Activated CD4-positive, alpha-beta T cell treated with anti-CD3 and anti-CD28 coated beads, Interleukin-2, amount 50 U/mL, for 1 hour (primary cell): ENCODE measurements at regions not wholly inside any gene's neighbourhood (a gene's known extent, or its start where the extent isn't known, plus 50 kb on each side); places are given as distances from the start of the nearest gene placed in this dataset.

Experiments used
- DNase-seq: peaks from one replicate; pipeline ENCODE4 v3.0.0-alpha.2; 2020

DNA sequence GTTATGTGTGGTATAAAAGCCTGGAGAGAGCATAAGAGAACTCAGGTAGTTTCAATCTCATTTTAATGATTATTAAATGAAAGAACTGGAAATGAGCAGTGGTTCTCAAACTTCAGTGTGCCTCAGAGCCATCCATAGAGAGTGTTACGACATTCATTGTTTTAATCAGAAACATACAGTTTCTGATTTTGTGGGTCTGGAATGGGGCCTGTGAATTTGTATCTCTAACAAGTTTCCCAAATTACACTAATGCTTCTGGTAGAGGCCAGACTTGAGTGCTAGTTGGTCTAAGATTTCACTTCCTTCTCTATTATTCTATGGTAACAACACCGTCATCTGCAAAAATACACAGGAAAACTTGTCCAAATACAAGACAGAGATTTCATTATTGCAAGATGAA lies 292.0 kb upstream of the NECTIN3 start:
- no peak for DNase-seq

DNA sequence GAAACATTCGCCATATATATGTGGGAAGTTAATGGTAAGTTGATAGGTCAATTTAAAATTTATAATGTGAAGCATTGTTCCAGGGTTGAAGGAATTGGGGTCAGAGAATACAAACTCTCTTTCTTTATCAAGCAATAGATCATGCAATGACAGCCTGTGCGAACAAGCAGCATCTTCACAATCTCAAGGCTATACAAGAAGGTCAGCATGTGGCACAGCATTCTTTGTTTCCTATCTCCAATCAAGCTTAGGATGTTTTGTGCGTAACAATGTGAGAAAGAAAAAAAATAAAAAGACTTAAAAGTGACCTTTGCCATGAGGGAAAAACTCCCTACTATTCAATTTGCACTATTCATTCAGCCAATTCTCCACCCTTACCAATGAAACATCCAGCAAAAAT lies 288.1 kb upstream of the NECTIN3 start:
- no peak for DNase-seq

DNA sequence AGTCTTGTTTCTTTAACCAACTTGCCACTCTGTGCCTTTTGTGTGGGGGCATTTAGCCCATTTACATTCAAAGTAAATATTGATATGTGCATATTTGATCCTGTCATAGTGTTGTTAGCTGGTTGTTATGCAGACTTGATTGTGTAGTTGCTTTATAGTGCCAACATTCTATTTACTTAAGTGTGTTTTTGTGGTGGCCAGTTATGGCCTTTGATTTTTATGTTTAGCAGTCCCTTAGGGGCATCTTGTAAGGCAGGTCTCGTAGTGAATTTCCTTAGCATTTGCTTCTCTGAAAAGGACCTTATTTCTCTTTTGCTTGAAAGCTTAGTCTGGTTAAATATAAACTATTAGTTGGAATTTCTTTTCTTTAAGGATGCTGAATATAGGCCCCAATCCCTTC lies 282.8 kb upstream of the NECTIN3 start:
- no peak for DNase-seq

DNA sequence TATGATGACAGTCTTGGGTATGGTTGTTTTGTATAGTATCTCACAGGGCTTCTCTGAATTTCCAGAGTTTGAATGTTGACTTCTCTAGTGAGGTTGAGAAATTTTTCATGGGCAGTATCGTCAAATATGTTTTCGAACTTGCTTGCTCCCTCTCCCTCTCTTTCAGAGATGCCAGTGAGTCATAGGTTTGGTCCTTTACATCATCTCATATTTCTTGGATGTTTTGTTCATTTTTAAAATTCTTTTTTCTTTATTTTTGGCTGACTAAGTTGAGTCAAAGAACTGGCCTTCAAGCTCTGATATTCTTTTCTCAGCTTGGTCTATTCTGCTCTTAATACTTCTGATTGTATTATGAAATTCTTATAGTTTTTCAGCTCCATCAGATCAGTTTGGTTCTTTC lies 282.3 kb upstream of the NECTIN3 start:
- DNase-seq = no peak

DNA sequence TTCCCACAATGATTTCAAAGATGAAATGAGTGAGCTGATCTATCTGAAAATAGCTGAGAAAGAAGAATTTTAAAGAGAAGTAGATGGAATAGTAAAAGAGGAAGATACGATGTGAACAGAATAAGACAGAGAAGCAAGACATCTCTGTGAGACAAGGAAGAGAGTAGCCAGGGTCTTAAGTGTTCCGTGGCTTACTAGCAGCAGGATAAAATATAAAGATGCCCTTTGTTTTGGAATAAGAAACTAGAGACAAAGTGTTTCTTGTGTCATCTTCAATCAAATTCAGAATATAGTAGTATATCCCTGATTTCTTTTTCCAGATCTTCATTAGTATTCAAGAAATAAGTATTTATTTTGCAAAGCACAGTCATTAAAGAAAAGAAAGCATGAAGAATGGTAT lies 281.0 kb upstream of the NECTIN3 start:
- no peak for DNase-seq

DNA sequence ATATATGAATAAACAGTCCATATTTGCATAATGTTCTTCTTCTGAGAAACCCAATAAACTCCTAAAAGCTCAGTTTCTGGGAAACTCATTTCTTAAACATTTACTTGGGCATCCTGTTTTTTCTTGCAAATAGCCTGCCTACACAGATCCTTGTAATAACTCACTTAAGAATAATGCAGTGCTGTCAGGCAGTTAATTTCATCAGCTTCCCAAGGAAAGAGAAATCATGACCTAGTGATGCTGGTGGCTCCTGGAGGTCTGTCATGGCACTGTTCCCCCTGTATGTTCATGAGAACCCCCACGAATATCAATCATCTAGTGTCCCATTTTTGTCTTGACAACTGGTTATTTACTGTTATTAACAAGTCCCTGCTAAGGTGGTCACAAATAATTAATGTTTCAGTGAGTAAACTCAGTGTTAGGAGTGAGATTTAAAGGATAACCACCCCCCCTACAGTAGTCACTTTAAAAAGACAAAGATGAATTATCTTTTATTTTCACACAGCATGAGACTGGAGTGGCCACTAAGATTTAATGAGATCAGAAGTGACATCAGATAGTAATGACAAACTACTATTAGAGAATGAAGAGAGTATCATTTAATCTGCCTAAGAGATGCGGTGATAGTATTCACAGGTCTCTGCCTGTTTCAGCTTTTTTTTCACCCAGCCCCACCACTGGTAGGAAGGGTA lies 279.5 kb upstream of the NECTIN3 start:
- no peak for DNase-seq

DNA sequence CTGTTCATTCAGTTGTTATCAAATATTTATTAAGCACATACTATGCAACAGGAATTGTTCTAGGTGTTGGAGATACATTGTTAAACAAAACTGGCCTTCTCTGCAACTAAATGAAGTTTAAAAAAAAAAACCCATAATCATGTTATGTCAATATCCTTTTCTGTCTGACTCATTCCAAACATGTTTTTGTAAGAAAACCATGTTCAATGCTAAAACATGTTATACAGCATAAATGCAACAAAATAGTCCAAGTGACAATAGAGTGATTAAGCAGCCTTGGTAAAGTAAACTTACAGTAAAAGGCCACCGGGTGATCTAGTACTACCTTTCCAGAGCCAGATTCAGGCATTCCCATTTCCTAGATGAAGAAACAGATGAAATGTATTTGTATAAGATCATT lies 278.0 kb upstream of the NECTIN3 start:
- DNase-seq = no peak

DNA sequence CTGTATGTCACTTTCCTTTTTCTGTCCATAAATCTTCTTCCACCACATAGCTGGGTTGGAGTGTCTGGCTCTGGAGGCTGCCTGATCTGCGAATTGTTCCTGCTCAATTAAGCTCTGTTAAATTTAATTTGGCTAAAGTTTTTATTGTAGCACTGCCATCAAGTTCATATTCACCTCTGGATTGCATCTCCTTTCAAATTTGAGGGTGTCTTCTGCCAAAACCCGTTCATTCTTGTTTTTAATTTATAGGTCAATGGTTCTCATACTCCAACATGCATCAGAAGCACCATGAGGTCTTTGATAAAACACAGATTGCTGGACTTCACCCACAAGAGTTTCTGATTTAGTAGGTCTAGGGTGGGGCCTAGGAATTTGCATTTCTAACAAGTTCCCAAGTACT lies 276.5 kb upstream of the NECTIN3 start:
- no peak for DNase-seq

DNA sequence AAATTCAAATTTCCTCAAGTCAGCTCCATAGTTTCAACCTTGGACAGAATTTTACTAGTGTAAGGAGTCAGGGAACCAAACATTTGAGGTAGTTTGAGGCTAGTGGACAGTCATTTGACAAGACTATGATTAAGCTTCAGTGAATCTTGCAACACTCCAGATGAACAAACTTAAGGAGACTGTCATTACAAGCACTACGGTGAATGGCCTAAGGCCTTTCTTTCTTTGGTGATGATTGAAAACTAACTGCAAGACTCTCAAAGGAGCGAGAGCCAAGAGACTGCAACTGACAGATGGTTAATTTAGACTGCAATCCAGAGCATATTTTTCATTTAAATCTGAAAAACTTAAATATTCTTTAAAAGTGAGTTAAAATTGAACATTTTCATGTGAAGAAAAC lies 272.3 kb upstream of the NECTIN3 start:
- no peak for DNase-seq

DNA sequence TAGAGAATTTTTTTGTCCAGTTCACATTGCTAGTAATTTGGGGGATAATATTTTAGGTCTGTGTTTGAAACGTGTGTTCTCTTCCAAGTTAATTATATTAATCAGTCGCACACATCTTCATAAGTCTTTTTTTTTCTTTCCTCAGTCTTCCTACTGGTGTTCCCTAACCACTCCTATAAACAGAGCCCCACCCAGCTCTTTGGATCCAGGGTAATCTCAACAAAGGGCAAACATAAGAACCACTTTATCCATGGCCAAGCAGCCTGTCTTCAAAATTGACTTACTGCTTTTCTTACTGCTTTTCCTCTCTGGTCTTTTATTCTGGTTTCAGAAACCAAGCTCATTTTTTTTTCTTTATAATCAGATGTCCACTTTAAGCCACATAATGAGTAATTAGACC lies 266.8 kb upstream of the NECTIN3 start:
- DNase-seq = no peak

DNA sequence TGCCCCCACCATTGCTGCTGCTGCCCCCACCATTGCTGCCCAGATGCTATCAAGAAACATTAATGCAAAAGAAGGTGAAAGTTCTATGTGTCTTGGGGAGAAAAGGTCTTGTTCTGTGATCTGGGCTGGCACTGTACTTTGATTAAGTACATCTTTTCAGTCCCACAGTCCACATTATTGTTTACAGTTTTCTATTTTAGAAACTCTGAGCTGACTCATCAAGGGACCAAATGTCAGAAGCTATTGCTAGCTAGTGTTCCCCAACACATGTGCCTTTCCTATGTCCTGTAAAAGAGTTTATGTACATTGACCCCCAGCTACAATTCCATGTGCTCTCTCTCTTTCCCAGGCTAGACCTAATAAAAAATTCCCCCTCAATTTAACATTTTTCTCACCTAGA lies 264.7 kb upstream of the NECTIN3 start:
- DNase-seq = no peak

DNA sequence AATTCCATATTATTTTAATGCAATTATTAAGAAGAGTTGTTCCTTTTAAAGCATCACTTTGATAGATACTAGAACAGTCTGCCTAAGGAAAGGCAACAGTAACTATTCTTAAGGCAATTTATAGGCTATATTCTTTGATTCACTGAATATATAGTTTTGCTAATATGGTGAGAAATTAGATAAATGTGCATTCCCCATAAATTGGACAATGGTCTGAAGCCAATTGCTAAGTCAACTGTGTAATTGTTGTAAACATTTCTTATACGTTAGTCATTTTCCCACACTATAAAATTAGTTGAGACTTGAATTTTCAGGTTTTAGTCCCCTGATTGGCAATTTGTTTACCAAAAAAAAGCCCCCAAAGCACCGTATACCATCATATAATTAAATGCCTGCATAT lies 263.0 kb upstream of the NECTIN3 start:
- no peak for DNase-seq

DNA sequence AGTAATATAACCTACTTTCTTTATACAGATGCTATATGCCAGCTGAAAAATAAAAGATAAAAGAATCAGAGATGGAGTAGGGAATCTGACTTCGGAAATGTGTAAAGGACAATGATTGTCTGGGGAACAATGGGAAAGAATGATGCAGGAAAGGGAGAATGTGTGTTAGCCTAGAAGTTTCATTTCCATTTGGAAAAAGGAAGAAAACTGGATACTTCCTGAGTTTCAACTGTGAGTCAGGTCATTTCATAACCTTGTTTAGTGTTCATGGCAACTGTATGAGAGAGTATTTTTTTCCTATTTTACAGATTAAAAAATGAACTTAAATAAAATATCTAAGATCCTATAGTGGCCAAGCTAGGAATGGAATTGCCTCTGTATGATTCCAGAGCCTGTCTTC lies 261.3 kb upstream of the NECTIN3 start:
- DNase-seq = no peak

DNA sequence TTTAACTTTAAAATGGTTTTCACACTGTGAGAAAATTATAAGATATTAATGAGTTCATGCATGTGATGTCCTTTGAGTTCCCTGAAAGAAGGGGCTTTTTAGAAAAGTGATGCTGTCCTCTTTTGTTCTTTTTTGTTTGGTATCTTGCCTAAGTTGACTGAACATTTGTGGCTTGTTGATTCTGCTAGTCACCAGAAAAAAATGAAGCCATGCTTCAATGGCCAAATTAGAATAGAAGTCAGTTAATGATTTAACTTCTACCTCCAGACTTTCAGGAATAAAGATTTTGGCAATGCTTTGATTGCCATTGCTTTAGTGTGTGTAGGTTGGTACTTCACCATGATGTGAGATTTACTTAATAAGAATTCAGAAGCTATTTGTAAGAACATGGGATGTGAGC lies 260.6 kb upstream of the NECTIN3 start:
- DNase-seq = no peak

DNA sequence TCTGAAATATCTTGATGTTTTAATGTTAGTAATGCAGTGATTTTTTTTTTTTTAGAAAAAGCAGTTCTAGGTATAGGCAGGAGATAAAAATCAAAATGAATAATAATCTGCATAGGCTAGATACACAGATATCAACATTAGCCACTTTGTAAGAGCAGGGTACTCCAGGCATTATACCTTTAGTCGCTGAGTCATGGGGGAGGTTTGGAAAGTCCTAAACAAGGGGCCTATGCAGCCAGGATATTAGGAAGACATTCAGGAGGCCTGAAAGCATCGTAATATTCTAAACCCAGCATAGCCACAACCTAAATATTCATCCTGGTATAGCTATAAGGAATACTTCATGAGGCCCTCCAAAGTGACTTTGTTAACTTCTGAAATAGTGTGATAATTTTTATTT lies 258.1 kb upstream of the NECTIN3 start:
- no peak for DNase-seq

DNA sequence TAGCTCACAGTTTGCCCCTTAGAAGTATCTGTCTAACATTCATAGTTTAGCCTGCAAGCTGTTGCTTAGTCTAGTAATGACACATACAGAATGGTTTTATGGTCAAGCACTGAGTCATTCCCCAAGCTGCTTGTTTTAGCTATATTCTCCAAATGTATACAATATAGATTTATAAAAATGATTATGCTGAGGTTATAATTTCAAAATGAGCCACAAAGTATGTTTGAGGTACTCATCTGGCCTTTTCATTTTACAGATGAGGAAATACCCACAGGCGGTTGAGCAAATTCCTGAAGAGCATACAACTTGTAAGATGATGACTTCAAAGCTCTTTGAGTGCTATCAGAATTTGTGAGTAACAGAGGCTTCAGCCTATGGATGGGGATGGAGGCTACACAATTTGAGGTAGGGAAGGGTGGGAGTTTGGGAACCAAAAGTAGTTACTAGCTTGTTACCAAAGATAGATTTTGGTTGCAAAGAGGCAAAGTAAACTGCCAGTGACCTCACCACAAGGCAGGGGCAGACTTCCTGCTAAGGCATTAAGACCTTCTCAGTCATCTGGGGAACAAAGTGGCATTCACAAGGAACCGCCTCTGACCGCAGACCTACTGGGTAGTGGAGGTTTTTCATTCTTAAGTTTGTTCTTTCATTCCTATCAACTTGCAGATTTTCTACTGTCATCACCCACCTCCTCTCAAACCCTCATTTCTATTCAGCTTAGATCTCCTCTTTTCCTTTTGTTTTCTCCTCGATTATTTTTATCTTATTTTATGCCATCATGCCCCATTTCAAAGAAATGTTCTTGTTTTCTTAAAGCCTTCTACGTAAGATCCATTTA lies 257.2 kb upstream of the NECTIN3 start:
- no peak for DNase-seq

DNA sequence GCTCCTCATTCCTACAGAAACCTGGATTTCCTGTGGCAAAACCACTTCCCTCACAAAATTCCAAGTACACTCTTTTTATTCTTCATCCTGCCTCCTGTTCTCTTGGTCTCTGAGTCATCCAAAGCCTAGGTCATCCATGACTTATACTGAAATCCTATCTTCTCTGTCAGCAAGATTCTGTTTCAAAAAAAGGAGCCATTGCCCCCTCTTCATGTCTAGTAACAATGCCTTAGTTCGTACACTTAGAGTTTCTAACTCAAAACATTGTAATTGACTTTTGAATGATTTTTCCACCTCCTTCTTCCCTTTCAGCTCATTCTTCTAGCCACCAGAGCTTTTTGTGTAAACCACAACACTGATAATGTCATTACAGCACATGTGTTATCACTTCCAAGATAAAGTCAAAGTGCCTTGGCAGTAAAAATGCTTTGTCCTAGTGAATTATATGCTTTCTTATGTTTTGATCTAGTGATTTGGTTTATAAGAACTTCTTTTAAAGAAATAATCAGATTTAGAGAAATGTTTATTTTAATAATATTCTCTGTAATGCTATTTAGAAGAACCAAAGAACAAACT lies 256.5 kb upstream of the NECTIN3 start:
- no peak for DNase-seq

DNA sequence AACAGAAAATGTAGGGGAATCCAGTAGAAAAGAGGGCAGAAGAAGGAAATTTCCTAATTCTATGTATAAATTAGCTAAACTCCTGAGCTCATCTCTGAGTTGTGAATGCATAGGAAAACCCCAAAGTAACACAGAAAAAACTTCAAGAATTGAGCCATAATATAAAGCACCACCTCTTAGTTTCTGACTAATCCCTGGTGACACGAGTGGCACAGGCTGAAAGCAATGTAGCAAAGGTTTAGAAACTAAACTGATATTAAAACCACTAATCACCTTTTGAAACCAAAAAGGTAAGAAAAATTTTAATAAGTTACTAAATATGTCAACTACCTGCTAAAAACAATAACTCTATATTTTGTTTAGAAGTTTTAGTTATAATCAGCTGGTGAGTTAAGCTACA lies 255.6 kb upstream of the NECTIN3 start:
- DNase-seq = no peak

DNA sequence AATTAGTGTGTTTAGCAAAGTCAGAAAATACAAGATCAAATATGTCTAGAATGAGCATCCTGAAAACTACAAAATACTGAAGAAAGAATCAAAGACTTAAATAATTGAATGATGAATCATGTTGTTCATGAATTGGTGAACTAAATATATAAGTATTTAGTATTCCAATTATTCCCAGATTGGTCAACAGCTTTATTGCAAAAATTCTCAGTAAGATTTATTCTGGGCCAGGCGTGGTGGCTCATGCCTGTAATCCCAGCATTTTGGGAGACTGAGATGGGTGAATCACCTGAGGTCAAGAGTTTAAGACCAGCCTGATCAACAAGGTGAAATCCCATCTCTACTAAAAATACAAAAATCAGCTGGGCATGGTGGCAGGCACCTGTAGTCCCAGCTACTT lies 250.0 kb upstream of the NECTIN3 start:
- no peak for DNase-seq

DNA sequence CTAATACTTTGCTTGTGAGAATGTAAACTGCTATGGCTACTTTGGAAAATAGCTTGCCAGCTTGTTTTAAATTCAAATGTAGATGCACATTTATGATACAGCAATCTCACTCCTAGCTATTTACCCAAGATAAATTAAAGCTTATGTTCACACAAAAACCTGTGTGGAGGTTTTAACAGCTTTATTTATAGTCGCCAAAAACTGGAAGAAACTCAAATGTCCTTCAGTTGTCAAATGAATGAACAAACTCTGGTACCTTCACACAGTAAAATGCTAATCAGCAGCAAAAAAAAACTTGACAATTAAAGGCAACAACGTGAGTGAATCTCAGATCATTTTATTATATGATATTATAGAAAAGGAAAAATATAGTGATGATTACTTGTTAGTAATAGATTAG lies 248.6 kb upstream of the NECTIN3 start:
- DNase-seq = no peak

DNA sequence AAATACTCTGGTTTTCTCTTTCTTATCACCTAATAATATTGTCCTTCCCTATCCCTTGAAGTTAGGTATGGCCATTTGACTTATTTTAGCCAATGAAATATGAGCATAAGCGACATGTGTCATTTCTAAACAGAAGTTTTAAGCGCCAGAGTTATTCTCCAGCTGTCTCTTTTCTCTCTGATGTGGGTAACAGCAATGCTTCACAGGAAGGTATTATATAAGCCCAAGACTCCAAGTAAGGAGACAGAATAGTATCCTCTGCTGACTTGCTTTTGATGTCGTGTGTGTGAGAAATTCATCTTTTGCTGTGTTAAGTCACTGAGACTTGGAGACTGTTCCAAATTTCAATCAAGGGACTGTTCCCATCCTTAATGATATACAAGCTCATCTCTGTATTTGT lies 224.6 kb upstream of the NECTIN3 start:
- DNase-seq = no peak

DNA sequence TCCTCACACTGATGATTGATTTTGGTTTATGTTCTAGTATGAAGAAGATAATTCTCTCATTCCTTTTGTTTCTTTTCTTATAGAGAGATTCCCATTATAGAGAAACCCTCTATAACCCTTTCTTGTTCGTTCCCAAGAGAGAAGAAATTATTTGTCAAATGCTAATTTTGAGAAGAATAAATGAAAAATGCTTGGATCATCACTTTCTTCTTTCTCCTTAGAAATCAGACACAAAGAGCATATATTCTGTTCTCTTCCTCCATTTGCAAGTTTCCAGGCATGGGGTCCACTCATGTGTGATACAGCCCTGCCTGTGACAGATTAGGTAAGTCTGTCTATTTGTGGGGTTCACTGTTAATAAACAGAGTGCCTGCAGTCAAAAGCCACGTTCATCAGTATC lies 222.6 kb upstream of the NECTIN3 start:
- no peak for DNase-seq

DNA sequence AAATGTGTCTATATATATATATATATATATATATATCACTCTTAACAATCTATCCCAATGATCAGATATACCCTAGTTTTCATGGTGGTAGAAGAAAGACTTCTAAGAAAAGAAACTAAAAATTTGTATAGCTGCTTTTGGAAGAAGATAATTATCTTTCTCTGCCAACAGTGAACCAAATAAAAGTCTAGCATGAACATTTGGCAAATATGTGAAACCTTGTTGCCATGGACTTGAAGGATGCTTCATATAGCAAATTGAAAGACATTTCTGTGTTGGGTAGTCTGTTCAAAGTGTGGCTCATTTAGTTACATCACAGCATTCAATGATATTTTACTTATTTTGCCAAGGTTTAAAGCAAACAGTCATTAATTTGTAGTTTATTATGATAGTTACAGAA lies 219.9 kb upstream of the NECTIN3 start:
- DNase-seq = no peak

DNA sequence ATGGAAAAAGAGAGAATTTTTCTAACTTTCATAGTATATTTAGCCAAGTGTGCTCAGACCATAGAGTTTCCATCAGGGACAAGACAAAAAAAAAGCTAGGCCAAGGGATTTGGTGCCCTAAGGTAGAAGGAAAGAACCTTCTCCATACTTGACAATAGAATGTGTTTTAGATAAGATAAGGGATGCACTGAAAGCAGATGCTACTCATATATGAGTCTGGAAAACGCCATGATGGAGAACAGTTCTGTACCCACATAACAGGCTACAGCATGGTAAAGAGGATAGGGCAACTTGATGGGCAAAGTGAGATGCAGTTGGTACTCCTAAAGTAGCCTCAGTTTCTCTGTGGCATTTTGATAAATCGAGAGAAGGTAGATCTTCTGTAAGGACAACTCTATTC lies 216.4 kb upstream of the NECTIN3 start:
- no peak for DNase-seq

DNA sequence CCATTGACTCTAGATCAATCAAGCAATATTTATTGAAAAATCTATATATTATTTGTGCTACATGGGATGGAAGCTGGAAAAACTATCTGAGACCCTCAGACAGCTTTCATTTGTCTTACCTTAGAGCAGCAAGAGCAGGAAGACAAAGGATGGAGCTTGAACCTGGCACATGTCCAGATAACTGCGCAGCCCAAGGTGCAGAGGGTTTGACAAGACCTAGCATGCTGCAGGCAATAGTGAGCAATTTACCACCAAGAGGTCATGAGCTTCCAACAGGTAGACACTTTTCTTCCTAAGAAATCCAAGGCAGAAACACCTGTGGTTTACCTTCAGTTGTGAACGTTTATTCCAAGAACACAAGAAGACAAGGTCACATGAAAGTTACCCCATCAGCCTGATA lies 214.7 kb upstream of the NECTIN3 start:
- DNase-seq = no peak
